Body of pancreas (tissue), 4 donors: ENCODE measurements at regions not wholly inside any gene's neighbourhood (a gene's known extent, or its start where the extent isn't known, plus 50 kb on each side); places are given as distances from the start of the nearest gene placed in this dataset.

Experiments
- ATAC-seq: fragments of 150-250 bp; one replicate; pipeline ENCODE4 v1.9.1; 2016
- DNase-seq, 4 donors: peaks; one replicate each; pipeline ENCODE4 v3.0.0-alpha.2; 2019
- H3K27ac ChIP-seq, 4 donors: fragments of 200-600 bp; sonication (generic); 1 replicate in 3 of 4; 2 replicates in 1 of 4; pipeline versions ENCODE4 v1.5.1 to v1.6.1; 2016 to 2019; ENCODE audit warnings: mild to moderate bottlenecking in 1 of 4, mixed read lengths in 1 of 4, moderate library complexity in 1 of 4
- H3K27me3 ChIP-seq, 2 donors: fragments of 200-600 bp; sonication (generic); one replicate each; pipeline ENCODE4 v1.6.0; 2016; ENCODE audit warnings: mild to moderate bottlenecking in 1 of 2
- H3K36me3 ChIP-seq, 2 donors: fragments of 200-600 bp; sonication (generic); replicated peaks in 1 of 2; 2 replicates each; pipeline ENCODE4 v1.5.1; 2016; ENCODE audit warnings: low read depth in 2 of 2; ENCODE audit not compliant: insufficient read depth in 1 of 2
- H3K4me1 ChIP-seq: fragments of 200-600 bp; sonication (generic); one replicate; pipeline ENCODE4 v1.6.0; 2016
- H3K4me3 ChIP-seq, 2 donors: fragments of 200-600 bp; sonication (generic); 1 replicate in 1 of 2; 2 replicates in 1 of 2; pipeline ENCODE4 v1.5.1; 2016 to 2019
- H3K9me3 ChIP-seq, 3 donors: fragments of 200-600 bp; sonication (generic); 1 replicate in 2 of 3; 2 replicates in 1 of 3; pipeline ENCODE4 v1.5.1; 2016
- POLR2A ChIP-seq, 3 donors: fragments of 450-650 bp; IDR thresholded peaks; one replicate each; pipeline ENCODE4 v1.6.1; 2016; ENCODE audit warnings: antibody characterized with exemption in 3 of 3, mild to moderate bottlenecking in 2 of 3
- WGBS, 2 donors: methylation state at CpG; one replicate each; pipeline ENCODE4 v1.1.5; 2017; 5-methylcytosine and 5-hydroxymethylcytosine counted together
- intact Hi-C: fragments of 100-400 bp; cut with DNase I; formaldehyde crosslinking; loops from one replicate; pipeline ENCODE4 v1.15.1; 2023
- TF ChIP-seq, protein P1 (sequence below), 7 experiments: fragments of 450-650 bp in 4 of 7; fragments of 200-600 bp in 3 of 7; sonication (generic) in 3 of 7; IDR thresholded peaks; one replicate each; pipeline ENCODE4 v1.5.1; 2016 to 2019; ENCODE audit warnings: antibody characterized with exemption in 7 of 7

DNA sequence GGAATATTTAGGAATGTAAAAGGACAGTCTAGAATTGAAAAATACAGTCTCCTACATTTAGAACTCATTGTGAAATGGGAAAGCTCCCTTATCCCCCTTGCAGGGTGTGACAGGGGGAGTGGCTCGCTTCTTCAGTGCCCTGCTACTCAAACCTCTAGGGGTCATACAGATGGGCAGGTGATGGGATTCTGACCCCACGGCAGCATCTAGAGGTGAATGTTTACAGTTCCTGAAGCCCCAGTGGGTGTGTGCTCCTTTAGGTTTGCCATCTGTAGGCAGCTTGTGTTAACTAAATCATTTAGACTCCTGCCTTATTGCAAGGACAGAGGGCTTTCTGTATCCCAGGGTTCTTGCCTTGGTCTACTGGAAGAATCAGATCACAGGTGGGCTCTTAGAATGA is 271.0 kb upstream of the MPDZ start:
- no peak for DNase-seq
- H3K27me3 ChIP-seq = no peaks in the 10 kb centered on the region
- intact Hi-C loops = no loop called here
- H3K4me3 ChIP-seq = no peak overlapping the region
- no peak for ATAC-seq
- no peaks in the 10 kb centered on the region for H3K36me3 ChIP-seq
- H3K27ac ChIP-seq = no peak overlapping the region
- WGBS, 2 donors = 69 to 92% methylated on average over 1 to 2 of the region's 2 CpGs
- TF ChIP-seq POLR2A (IDR thresholded peaks at IDR 0.05) = no peak
- TF ChIP-seq, protein P1, sequence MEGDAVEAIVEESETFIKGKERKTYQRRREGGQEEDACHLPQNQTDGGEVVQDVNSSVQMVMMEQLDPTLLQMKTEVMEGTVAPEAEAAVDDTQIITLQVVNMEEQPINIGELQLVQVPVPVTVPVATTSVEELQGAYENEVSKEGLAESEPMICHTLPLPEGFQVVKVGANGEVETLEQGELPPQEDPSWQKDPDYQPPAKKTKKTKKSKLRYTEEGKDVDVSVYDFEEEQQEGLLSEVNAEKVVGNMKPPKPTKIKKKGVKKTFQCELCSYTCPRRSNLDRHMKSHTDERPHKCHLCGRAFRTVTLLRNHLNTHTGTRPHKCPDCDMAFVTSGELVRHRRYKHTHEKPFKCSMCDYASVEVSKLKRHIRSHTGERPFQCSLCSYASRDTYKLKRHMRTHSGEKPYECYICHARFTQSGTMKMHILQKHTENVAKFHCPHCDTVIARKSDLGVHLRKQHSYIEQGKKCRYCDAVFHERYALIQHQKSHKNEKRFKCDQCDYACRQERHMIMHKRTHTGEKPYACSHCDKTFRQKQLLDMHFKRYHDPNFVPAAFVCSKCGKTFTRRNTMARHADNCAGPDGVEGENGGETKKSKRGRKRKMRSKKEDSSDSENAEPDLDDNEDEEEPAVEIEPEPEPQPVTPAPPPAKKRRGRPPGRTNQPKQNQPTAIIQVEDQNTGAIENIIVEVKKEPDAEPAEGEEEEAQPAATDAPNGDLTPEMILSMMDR (IDR thresholded peaks at IDR 0.05) = no peak
- H3K4me1 ChIP-seq = no peaks in the 10 kb centered on the region
- H3K9me3 ChIP-seq = no peaks in the 10 kb centered on the region

DNA sequence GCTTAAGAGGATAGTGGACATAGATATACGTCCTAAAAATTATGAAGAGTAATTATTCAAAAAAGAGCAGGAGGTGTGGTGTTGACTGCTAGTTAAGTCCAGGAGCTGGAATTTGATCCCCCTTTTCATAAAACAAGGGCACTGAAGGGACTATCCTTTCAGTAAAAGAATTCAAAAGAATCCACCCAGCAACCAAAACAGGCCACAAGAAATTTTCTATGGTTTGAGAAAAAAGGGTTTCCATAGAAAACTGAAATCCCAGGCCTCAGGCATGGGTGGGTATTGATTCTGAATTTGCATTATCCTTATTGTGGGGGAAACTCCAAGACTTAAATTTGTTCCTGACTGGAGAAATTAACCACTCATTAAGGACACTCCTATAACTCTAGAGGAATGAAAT is 269.0 kb upstream of the MPDZ start:
- Histone ChIP-seq H3K27me3 (no peaks in the 10 kb centered on the region), H3K27ac (no peak overlapping the region), H3K36me3 (no peaks in the 10 kb centered on the region), H3K4me1 (no peaks in the 10 kb centered on the region), H3K4me3 (no peak overlapping the region), H3K9me3 (no peaks in the 10 kb centered on the region)
- WGBS, 2 donors = 50 to 76% methylated on average over 1 of the region's 1 CpG
- intact Hi-C loops = no loop called here
- ATAC-seq = no peak
- no peak for DNase-seq
- TF ChIP-seq, protein P1 (IDR thresholded peaks at IDR 0.05) = no peak
- TF ChIP-seq POLR2A (IDR thresholded peaks at IDR 0.05) = no peak

DNA sequence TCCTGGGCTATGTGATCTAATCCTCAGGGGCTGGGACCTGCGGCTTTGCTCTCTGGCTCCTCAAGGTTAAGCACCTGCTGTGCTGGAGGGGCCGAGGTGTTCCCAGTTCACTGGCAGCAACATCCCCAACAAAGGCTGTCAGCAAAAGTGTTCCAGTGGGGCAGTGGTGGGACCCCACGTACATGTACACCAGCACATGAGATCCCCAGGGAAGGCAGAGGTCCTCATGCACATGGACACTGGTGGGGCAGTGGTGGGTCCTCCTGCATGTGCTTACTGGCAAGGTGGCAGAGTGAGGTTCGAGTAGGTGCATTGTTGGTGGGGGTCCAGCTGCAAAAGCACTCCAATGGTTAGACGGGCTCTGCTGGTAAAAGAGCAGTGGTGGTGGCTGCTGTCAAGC is 255.6 kb upstream of the MPDZ start:
- no peak overlapping the region for H3K27ac ChIP-seq
- H3K27me3 ChIP-seq = no peaks in the 10 kb centered on the region
- DNase-seq (no peak), ATAC-seq (no peak)
- WGBS, 2 donors = 41% methylated on average over 5 of the region's 5 CpGs
- intact Hi-C loops = no loop called here
- no peak overlapping the region for H3K4me3 ChIP-seq
- H3K36me3 ChIP-seq = no peaks in the 10 kb centered on the region
- H3K9me3 ChIP-seq = no peaks in the 10 kb centered on the region
- TF ChIP-seq, protein P1 (IDR thresholded peaks at IDR 0.05) = no peak
- no peak for TF ChIP-seq POLR2A (IDR thresholded peaks at IDR 0.05)
- H3K4me1 ChIP-seq = no peaks in the 10 kb centered on the region

DNA sequence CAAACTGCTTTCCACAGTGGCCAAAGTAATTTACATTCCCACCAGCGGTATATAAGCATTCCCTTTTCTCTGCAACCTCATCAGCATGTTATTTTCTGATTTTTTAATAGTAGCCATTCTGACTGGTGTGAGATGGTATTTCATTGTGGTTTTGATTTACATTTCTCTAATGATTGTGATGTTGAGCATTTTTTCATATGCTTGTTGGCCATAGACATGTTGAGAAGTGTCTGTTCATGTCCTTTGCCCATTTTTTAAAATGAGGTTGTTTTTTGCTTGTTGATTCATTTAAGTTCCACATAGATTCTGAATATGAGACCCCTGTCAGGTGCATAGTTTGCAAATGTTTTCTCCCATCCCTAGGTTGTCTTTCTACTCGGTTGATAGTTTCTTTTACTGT is 254.5 kb upstream of the MPDZ start:
- Histone ChIP-seq H3K27ac (no peak overlapping the region), H3K27me3 (no peaks in the 10 kb centered on the region), H3K4me3 (no peak overlapping the region), H3K36me3 (no peaks in the 10 kb centered on the region), H3K4me1 (no peaks in the 10 kb centered on the region), H3K9me3 (no peaks in the 10 kb centered on the region)
- ATAC-seq (no peak), DNase-seq (no peak)
- no peak for TF ChIP-seq POLR2A (IDR thresholded peaks at IDR 0.05)
- TF ChIP-seq, protein P1 (IDR thresholded peaks at IDR 0.05) = no peak
- intact Hi-C loops = no loop called here
- WGBS, 2 donors = 62 to 75% methylated on average over 2 of the region's 2 CpGs

DNA sequence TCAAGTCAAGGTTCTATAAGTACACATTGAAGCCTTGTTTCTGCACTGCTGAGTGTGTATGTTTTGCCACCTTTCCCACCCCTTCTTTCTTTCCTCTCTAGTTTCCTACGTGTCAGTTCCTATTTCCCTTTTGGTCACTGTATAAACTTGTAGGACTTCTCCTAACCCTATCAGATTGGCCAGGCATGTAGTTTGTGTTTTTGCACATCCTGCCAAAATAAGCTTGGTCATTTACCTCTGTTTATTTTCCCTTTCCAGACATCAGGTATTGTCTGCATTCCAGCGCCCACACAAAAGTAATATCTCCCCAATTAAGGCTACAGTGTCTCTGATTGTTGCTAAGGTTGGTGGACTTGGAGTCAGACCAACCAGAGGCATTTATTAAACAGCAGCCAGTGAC is 252.9 kb upstream of the MPDZ start:
- Histone ChIP-seq H3K4me1 (no peaks in the 10 kb centered on the region), H3K27ac (no peak overlapping the region), H3K4me3 (no peak overlapping the region), H3K36me3 (no peaks in the 10 kb centered on the region), H3K27me3 (no peaks in the 10 kb centered on the region), H3K9me3 (no peaks in the 10 kb centered on the region)
- DNase-seq (no peak), ATAC-seq (no peak)
- WGBS, 2 donors = 10 to 28% methylated on average over 2 of the region's 2 CpGs
- intact Hi-C loops = no loop called here
- TF ChIP-seq, protein P1 (IDR thresholded peaks at IDR 0.05) = no peak
- TF ChIP-seq POLR2A (IDR thresholded peaks at IDR 0.05) = no peak
